Fibroblast of lung (primary cell): ENCODE measurements at regions not wholly inside any gene's neighbourhood (a gene's known extent, or its start where the extent isn't known, plus 50 kb on each side); places are given as distances from the start of the nearest gene placed in this dataset.

Source experiments
- CTCF ChIP-seq, 2 donors: IDR thresholded peaks in 1 of 2; conservative IDR thresholded peaks in 1 of 2; 1 replicate in 1 of 2; 2 replicates in 1 of 2; pipeline ENCODE4 v1.5.1; 2011 to 2012; ENCODE audit warnings: low read length in 2 of 2, control low read depth in 1 of 2, inconsistent platforms in 1 of 2, low read depth in 1 of 2, mild to moderate bottlenecking in 1 of 2
- EZH2 ChIP-seq: IDR thresholded peaks from 2 replicates; pipeline ENCODE4 v1.5.1; 2012; ENCODE audit warnings: low read length, control low read depth, mild to moderate bottlenecking; ENCODE audit errors: missing control alignments

GRCh38 chr5:103801681-103802080 is 239.1 kb upstream of the NUDT12 start:
- TF ChIP-seq CTCF (conservative IDR thresholded peaks at IDR 0.05 in 1 of 2, IDR thresholded peaks at IDR 0.05 in 1 of 2; ENCODE audit: low read depth in 1 of 2, low read length in 2 of 2) (no peak), EZH2 (no peak)
